IMR-90 (cell line): ENCODE measurements at regions not wholly inside any gene's neighbourhood (a gene's known extent, or its start where the extent isn't known, plus 50 kb on each side); places are given as distances from the start of the nearest gene placed in this dataset.

Experiments
- ATAC-seq: fragments of 200-7000 bp; cut with Tn5 transposase; 2 replicates; pipeline ENCODE4 v1.9.1; 2020; ENCODE audit warnings: low read depth, mild to moderate bottlenecking, moderate library complexity
- BruUV-seq: library from RNA; stranded (reverse); fragments of 400-500 nt; replicated peaks from 2 replicates; lab custom pipeline; 2021; lab: Mats Ljungman, UMichigan
- CTCF ChIA-PET: fragments of 300-600 bp; formaldehyde crosslinking; extraction: SDS; loops from one replicate; lab custom pipeline; 2021; ENCODE audit warnings: antibody characterized with exemption; lab: Yijun Ruan, JAX
- POLR2A ChIA-PET: fragments of 300-600 bp; sonication (Branson Sonifier 250); formaldehyde crosslinking; loops from one replicate; lab custom pipeline; 2022; ENCODE audit warnings: antibody characterized with exemption; ENCODE audit not compliant: unreplicated experiment; lab: Charles Lee
- DNase-seq: peaks from one replicate; pipeline ENCODE4 v3.0.0; 2013
- H2AFZ ChIP-seq: replicated peaks from 2 replicates; pipeline ENCODE3; 2013; ENCODE audit warnings: low read length, mild to moderate bottlenecking; ENCODE audit not compliant: poor library complexity
- H2AK5ac ChIP-seq: 2 replicates; pipeline ENCODE4 v1.6.1; 2013; ENCODE audit warnings: low read depth, low read length, inconsistent platforms
- H2AK9ac ChIP-seq: replicated peaks from 2 replicates; pipeline ENCODE3; 2013; ENCODE audit warnings: mild to moderate bottlenecking, low read depth, low read length, moderate library complexity; ENCODE audit not compliant: poor library complexity
- H2BK120ac ChIP-seq: 2 replicates; pipeline ENCODE4 v1.6.1; 2013; ENCODE audit warnings: low read depth, low read length, inconsistent platforms
- H2BK15ac ChIP-seq: 3 replicates; pipeline ENCODE4 v1.6.1; 2013; ENCODE audit warnings: low read depth, low read length, inconsistent platforms
- H2BK20ac ChIP-seq: 2 replicates; pipeline ENCODE4 v1.6.1; 2013; ENCODE audit warnings: low read depth, mild to moderate bottlenecking, inconsistent platforms, low read length, moderate library complexity
- H2BK5ac ChIP-seq: 2 replicates; pipeline ENCODE4 v1.6.1; 2013; ENCODE audit warnings: mild to moderate bottlenecking, low read depth, low read length, inconsistent platforms; ENCODE audit not compliant: poor library complexity, severe bottlenecking
- H3K14ac ChIP-seq: replicated peaks from 2 replicates; pipeline ENCODE4 v1.6.1; 2013; ENCODE audit warnings: low read depth, low read length, inconsistent platforms
- H3K18ac ChIP-seq: 2 replicates; pipeline ENCODE4 v1.6.1; 2013; ENCODE audit warnings: low read depth, low read length, control low read depth
- H3K23ac ChIP-seq: 2 replicates; pipeline ENCODE4 v1.6.1; 2013; ENCODE audit warnings: low read depth, low read length, inconsistent platforms
- H3K27ac ChIP-seq: 2 replicates; pipeline ENCODE4 v1.5.1; 2013; ENCODE audit warnings: mild to moderate bottlenecking, control low read depth, low read length; ENCODE audit not compliant: insufficient read depth
- H3K27me3 ChIP-seq: 2 replicates; pipeline ENCODE4 v1.6.1; 2013; ENCODE audit warnings: low read length; ENCODE audit not compliant: control insufficient read depth, insufficient read depth
- H3K36me3 ChIP-seq: 2 replicates; pipeline ENCODE4 v1.6.1; 2013; ENCODE audit warnings: low read length, mixed read lengths; ENCODE audit not compliant: control insufficient read depth, insufficient read depth
- H3K4ac ChIP-seq: 2 replicates; pipeline ENCODE4 v1.6.1; 2013; ENCODE audit warnings: low read depth, low read length, inconsistent platforms
- H3K4me1 ChIP-seq: 2 replicates; pipeline ENCODE4 v1.6.1; 2013; ENCODE audit warnings: low read length, mixed read lengths; ENCODE audit not compliant: control insufficient read depth, insufficient read depth
- H3K4me2 ChIP-seq: 2 replicates; pipeline ENCODE4 v1.6.1; 2013; ENCODE audit warnings: low read depth, mild to moderate bottlenecking, control low read depth, low read length, moderate library complexity
- H3K4me3 ChIP-seq: 2 replicates; pipeline ENCODE4 v1.5.1; 2013; ENCODE audit warnings: low read depth, mild to moderate bottlenecking, control low read depth, low read length, moderate library complexity; ENCODE audit not compliant: insufficient read depth
- H3K56ac ChIP-seq: 2 replicates; pipeline ENCODE4 v1.6.1; 2013; ENCODE audit warnings: low read length, inconsistent platforms; ENCODE audit not compliant: insufficient read depth; ENCODE audit errors: extremely low read depth
- H3K79me1 ChIP-seq, 2 experiments: 2 replicates each; pipeline ENCODE4 v1.6.1; 2013; ENCODE audit warnings: low read length in 2 of 2, inconsistent platforms in 1 of 2, low read depth in 1 of 2
- H3K9ac ChIP-seq: 2 replicates; pipeline ENCODE4 v1.6.1; 2013; ENCODE audit warnings: low read depth, low read length, control low read depth
- H3K9me1 ChIP-seq: 2 replicates; pipeline ENCODE4 v1.6.1; 2013; ENCODE audit warnings: low read length, inconsistent platforms; ENCODE audit not compliant: insufficient read depth
- H3K9me3 ChIP-seq: 2 replicates; pipeline ENCODE4 v1.6.1; 2013; ENCODE audit warnings: low read length; ENCODE audit not compliant: control insufficient read depth, insufficient read depth
- H4K20me1 ChIP-seq: 2 replicates; pipeline ENCODE4 v1.6.1; 2013; ENCODE audit warnings: low read length, inconsistent platforms; ENCODE audit not compliant: insufficient read depth
- H4K5ac ChIP-seq: 2 replicates; pipeline ENCODE4 v1.6.1; 2013; ENCODE audit warnings: mild to moderate bottlenecking, low read depth, low read length, control low read depth
- H4K8ac ChIP-seq, 2 experiments: 2 replicates each; pipeline ENCODE4 v1.6.1; 2013; ENCODE audit warnings: low read depth in 2 of 2, low read length in 2 of 2, control low read depth in 1 of 2, inconsistent platforms in 1 of 2
- H4K91ac ChIP-seq: 2 replicates; pipeline ENCODE4 v1.6.1; 2013; ENCODE audit warnings: low read depth, low read length, inconsistent platforms; ENCODE audit not compliant: insufficient read depth
- BHLHE40 ChIP-seq: fragments of 150-350 bp; IDR thresholded peaks from 2 replicates; pipeline ENCODE4 v1.6.1; 2016; ENCODE audit warnings: mild to moderate bottlenecking, low read depth, low read length
- CEBPB ChIP-seq: IDR thresholded peaks from 2 replicates; pipeline ENCODE4 v1.6.1; 2012; ENCODE audit warnings: low read depth, low read length, improper control_type of control experiment
- CHD1 ChIP-seq: IDR thresholded peaks from 2 replicates; pipeline ENCODE4 v1.6.1; 2012; ENCODE audit warnings: low read depth, low read length, improper control_type of control experiment
- CTCF ChIP-seq: conservative IDR thresholded peaks from 2 replicates; pipeline ENCODE4 v1.5.1; 2012; ENCODE audit warnings: mild to moderate bottlenecking, low read depth, low read length, improper control_type of control experiment
- ELK1 ChIP-seq: fragments of 150-350 bp; IDR thresholded peaks from 2 replicates; pipeline ENCODE4 v1.6.1; 2016; ENCODE audit warnings: low read depth, mild to moderate bottlenecking, low read length, moderate library complexity, borderline replicate concordance
- FOS ChIP-seq: fragments of 150-350 bp; IDR thresholded peaks from 2 replicates; pipeline ENCODE4 v1.6.1; 2016; ENCODE audit warnings: low read depth, low read length
- MAFK ChIP-seq: IDR thresholded peaks from 2 replicates; pipeline ENCODE4 v1.6.1; 2012; ENCODE audit warnings: low read depth, low read length, improper control_type of control experiment
- MAZ ChIP-seq: IDR thresholded peaks from 2 replicates; pipeline ENCODE4 v1.6.1; 2012; ENCODE audit warnings: low read depth, mild to moderate bottlenecking, low read length, improper control_type of control experiment, moderate library complexity, borderline replicate concordance
- MXI1 ChIP-seq: IDR thresholded peaks from 2 replicates; pipeline ENCODE4 v1.6.1; 2012; ENCODE audit warnings: low read depth, mild to moderate bottlenecking, low read length, moderate library complexity, borderline replicate concordance
- NFE2L2 ChIP-seq: fragments of 150-350 bp; IDR thresholded peaks from 2 replicates; pipeline ENCODE4 v1.6.1; 2016; ENCODE audit warnings: low read depth, mild to moderate bottlenecking, low read length
- POLR2A ChIP-seq: IDR thresholded peaks from 2 replicates; pipeline ENCODE4 v1.6.1; 2012; ENCODE audit warnings: mild to moderate bottlenecking, low read depth, low read length
- RAD21 ChIP-seq: IDR thresholded peaks from 2 replicates; pipeline ENCODE4 v1.6.1; 2012; ENCODE audit warnings: low read length, improper control_type of control experiment
- RCOR1 ChIP-seq: IDR thresholded peaks from 2 replicates; pipeline ENCODE4 v1.6.1; 2012; ENCODE audit warnings: mild to moderate bottlenecking, low read length, improper control_type of control experiment; ENCODE audit not compliant: insufficient replicate concordance
- RFX5 ChIP-seq: IDR thresholded peaks from 2 replicates; pipeline ENCODE4 v1.8.0; 2012; ENCODE audit warnings: low read depth, mild to moderate bottlenecking, low read length, moderate library complexity
- SMC3 ChIP-seq: fragments of 150-350 bp; IDR thresholded peaks from 2 replicates; pipeline ENCODE4 v1.6.1; 2016; ENCODE audit warnings: low read depth, mild to moderate bottlenecking, antibody characterized with exemption, low read length, moderate library complexity
- USF2 ChIP-seq: fragments of 150-350 bp; IDR thresholded peaks from 2 replicates; pipeline ENCODE4 v1.6.1; 2017; ENCODE audit warnings: mild to moderate bottlenecking, antibody characterized with exemption, low read length, low read depth
- WGBS, 2 experiments: methylation state at CpG; one replicate each; pipeline versions ENCODE4 v1.1.5 to v1.1.7; 2013; ENCODE audit warnings: missing lambda C conversion rate in 2 of 2; ENCODE audit not compliant: insufficient read length in 1 of 2; ENCODE audit errors: extremely low coverage in 2 of 2; 5-methylcytosine and 5-hydroxymethylcytosine counted together
- dilution Hi-C: fragments of 300-500 bp; cut with HindIII; formaldehyde crosslinking; loops from one replicate; pipeline ENCODE4 v1.14.3; 2018; ENCODE audit warnings: low sequenced_read_pairs; ENCODE audit not compliant: unreplicated experiment
- in situ Hi-C: fragments of 300-500 bp; cut with MboI; formaldehyde crosslinking; loops from 3 replicates; pipeline ENCODE4 v1.14.3; 2019; ENCODE audit warnings: low sequenced_read_pairs, inconsistent platforms, mixed read lengths
- intact Hi-C: fragments of 100-400 bp; cut with micrococcal nuclease; formaldehyde crosslinking; loops from 2 replicates; pipeline ENCODE4 v1.10.0; 2022

GRCh38 chr12:107454109-107454830 lies 231.3 kb upstream of the PWP1 start:
- no peak overlapping the region for H4K8ac ChIP-seq
- CTCF ChIA-PET, result no interaction called here
- no peaks in the 10 kb centered on the region for H3K36me3 ChIP-seq
- H2BK20ac ChIP-seq, result no peak overlapping the region
- H3K9me3 ChIP-seq, result no peaks in the 10 kb centered on the region
- H3K9ac ChIP-seq, result no peak overlapping the region
- H3K56ac ChIP-seq, result no peak overlapping the region
- H3K14ac ChIP-seq, result no peak overlapping the region
- no peak overlapping the region for H2BK120ac ChIP-seq
- no peak for DNase-seq
- POLR2A ChIA-PET, result no interaction called here
- no peak overlapping the region for H3K4ac ChIP-seq
- no peak overlapping the region for H3K18ac ChIP-seq
- no peaks in the 10 kb centered on the region for H3K9me1 ChIP-seq
- no peak overlapping the region for H2AFZ ChIP-seq
- no peak for ATAC-seq
- TF ChIP-seq CEBPB (no peak), CTCF (no peak), NFE2L2 (no peak), SMC3 (no peak), MAFK (no peak), RAD21 (no peak), FOS (no peak), ELK1 (no peak), CHD1 (no peak), RFX5 (no peak), BHLHE40 (no peak), USF2 (no peak), MXI1 (no peak), POLR2A (no peak), MAZ (no peak), RCOR1 (no peak)
- no peak overlapping the region for H4K91ac ChIP-seq
- no peak overlapping the region for H2AK9ac ChIP-seq
- no peak overlapping the region for H3K27ac ChIP-seq
- no peak overlapping the region for H3K4me3 ChIP-seq
- intact Hi-C loops (no loop called here), in situ Hi-C loops (no loop called here), dilution Hi-C loops (no loop called here)
- H4K20me1 ChIP-seq, result no peaks in the 10 kb centered on the region
- no peak overlapping the region for H4K5ac ChIP-seq
- no TSS peak for BruUV-seq
- H3K4me2 ChIP-seq, result no peak overlapping the region
- WGBS, 2 experiments, result 83% methylated on average over 2 of the region's 4 CpGs; no CpG with 5 or more reads in 1 of the 2 experiments
- H3K23ac ChIP-seq, result no peak overlapping the region
- no peaks in the 10 kb centered on the region; the same call in 1 of the 2 replicates for H3K4me1 ChIP-seq
- no peaks in the 10 kb centered on the region for H3K27me3 ChIP-seq
- no peaks in the 10 kb centered on the region for H3K79me1 ChIP-seq
- no peak overlapping the region for H2BK15ac ChIP-seq
- H2BK5ac ChIP-seq, result no peak overlapping the region
- no peak overlapping the region for H2AK5ac ChIP-seq
